ENCODE measurements at regions not wholly inside any gene's neighbourhood (a gene's known extent, or its start where the extent isn't known, plus 50 kb on each side); places are given as distances from the start of the nearest gene placed in this dataset.
"Not testable (repeated sequence)": the region's sequence is repeated elsewhere in the genome, so short reads cannot be mapped to it uniquely, and the experiment has no call there.

GRCh38 chr14:71165121-71166031 is 258.1 kb downstream of the PCNX1 start:
- no peak for TF ChIP-seq CTCF (IDR thresholded peaks at IDR 0.05)
- no peaks in the 10 kb centered on the region for H3K36me3 Mint-ChIP-seq
- WGBS (ENCODE audit: insufficient coverage) = 78% methylated on average over 12 of the region's 15 CpGs

DNA sequence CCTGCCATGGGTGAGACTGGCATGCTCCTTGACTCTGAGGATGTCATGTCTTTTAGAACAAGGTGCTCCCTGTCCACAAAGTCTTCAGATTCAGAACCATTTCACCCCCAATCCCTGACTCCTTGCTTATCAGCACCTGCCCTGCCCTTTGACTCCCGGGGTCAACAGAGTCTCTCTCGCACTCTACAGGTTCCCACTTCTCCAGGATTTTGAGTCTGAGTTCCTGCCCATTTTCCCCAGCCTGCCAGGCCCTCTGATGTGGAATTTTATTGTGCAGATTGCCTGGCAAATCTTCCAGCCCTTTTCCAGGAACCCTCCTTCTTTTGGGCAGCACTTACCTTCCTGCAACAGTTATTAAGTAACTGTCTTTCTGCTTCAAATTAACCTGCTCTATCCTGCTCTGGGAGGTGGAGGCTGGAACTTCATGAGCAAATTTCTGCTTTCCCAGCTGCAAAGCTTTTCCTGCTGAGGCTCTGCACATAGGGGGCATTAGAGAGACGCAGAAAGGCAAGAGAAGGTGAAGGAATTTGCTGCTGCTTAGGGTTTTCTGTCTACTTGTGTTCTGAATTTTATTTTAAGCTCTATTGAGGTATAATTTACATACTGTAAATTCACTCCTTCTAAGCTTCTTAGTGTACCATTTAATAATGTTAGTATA is 259.1 kb downstream of the PCNX1 start:
- DNase-seq = peak in 1 of 2 donors; percentile 33

More at GRCh38 chr14:71165121-71166031, 258.1 kb downstream of the PCNX1 start:
- Mint-ChIP-seq H3K27me3 (ENCODE audit: low read depth in 2 of 2) (peaks cover 0 to 9% of the 10 kb centered on the region in 2 donors), H3K9me3 (no peaks in the 10 kb centered on the region), H3K4me3 (no peak overlapping the region), H3K4me1 (peaks cover 15 to 23% of the 10 kb centered on the region in 2 donors), H3K27ac (no peak overlapping the region)
- no peak for ATAC-seq
- H3K27me3 ChIP-seq (ENCODE audit: control insufficient read depth, insufficient read depth, low read length) = no peaks in the 10 kb centered on the region
- H3K9me3 ChIP-seq (ENCODE audit: control insufficient read depth, insufficient read depth, low read length) = no peaks in the 10 kb centered on the region
- intact Hi-C loops (cut with micrococcal nuclease) = no loop called here
- no peaks in the 10 kb centered on the region for H3K36me3 ChIP-seq (ENCODE audit: control insufficient read depth, insufficient read depth, low read length)
- H3K27ac ChIP-seq (ENCODE audit: low read length) = no peak overlapping the region
- DNase-seq = no peak
- H3K4me3 ChIP-seq (ENCODE audit: low read length) = no peak overlapping the region
- H3K4me1 ChIP-seq (ENCODE audit: control insufficient read depth, insufficient read depth, low read length) = peaks cover 14% of the 10 kb centered on the region

DNA sequence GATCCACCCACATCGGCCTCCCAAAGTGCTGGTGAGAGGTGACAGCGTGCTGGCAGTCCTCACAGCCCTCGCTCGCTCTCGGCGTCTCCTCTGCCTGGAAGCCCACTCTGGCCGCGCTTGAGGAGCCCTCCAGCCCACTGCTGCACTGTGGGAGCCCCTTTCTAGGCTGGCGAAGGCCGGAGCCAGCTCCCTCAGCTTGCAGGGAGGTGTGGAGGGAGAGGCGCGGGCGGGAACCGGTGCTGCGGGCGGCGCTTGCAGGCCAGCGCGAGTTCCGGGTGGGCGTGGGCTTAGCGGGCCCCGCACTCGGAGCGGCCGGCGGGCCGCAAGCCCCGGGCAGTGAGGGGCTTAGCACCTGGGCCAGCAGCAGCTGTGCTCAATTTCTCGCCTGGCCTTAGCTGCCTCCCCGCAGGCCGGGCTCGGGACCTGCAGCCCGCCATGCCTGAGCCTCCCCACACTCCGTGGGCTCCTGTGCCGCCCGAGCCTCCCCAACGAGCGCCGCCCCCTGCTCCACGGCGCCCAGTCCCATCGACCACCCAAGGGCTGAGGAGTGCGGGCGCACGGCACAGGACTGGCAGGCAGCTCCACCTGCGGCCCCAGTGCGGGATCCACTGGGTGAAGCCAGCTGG is 260.2 kb downstream of the PCNX1 start:
- H3K27ac Mint-ChIP-seq; H3K9me3 Mint-ChIP-seq; H3K36me3 ChIP-seq (ENCODE audit: control insufficient read depth, insufficient read depth, low read length); H3K27ac ChIP-seq (ENCODE audit: low read length); H3K36me3 Mint-ChIP-seq; H3K4me3 Mint-ChIP-seq; H3K27me3 ChIP-seq (ENCODE audit: control insufficient read depth, insufficient read depth, low read length); DNase-seq; H3K27me3 Mint-ChIP-seq (ENCODE audit: low read depth in 2 of 2); H3K9me3 ChIP-seq (ENCODE audit: control insufficient read depth, insufficient read depth, low read length); intact Hi-C loops (cut with micrococcal nuclease); ATAC-seq; H3K4me3 ChIP-seq (ENCODE audit: low read length): not testable (repeated sequence)
- H3K4me1 ChIP-seq (ENCODE audit: control insufficient read depth, insufficient read depth, low read length) = peaks cover 14% of the 10 kb centered on the region
- 94% methylated on average over 44 of the region's 48 CpGs for WGBS (ENCODE audit: insufficient coverage)
- H3K4me1 Mint-ChIP-seq = peaks cover 15 to 23% of the 10 kb centered on the region in 2 donors

More for the DNA sequence above, 259.1 kb downstream of the PCNX1 start:
- ATAC-seq = peak in 1 of 3 donors; percentile 7
- Histone ChIP-seq H3K4me3 (ENCODE audit: low read length) (no peak overlapping the region), H3K36me3 (ENCODE audit: control insufficient read depth, insufficient read depth, low read length) (no peaks in the 10 kb centered on the region), H3K4me1 (ENCODE audit: control insufficient read depth, insufficient read depth, low read length) (peaks cover 14% of the 10 kb centered on the region), H3K9me3 (ENCODE audit: control insufficient read depth, insufficient read depth, low read length) (no peaks in the 10 kb centered on the region), H3K27me3 (ENCODE audit: control insufficient read depth, insufficient read depth, low read length) (no peaks in the 10 kb centered on the region), H3K27ac (ENCODE audit: low read length) (no peak overlapping the region)
- TF ChIP-seq CTCF (IDR thresholded peaks at IDR 0.05) = no peak
- H3K36me3 Mint-ChIP-seq = no peaks in the 10 kb centered on the region
- peaks cover 15 to 23% of the 10 kb centered on the region in 2 donors for H3K4me1 Mint-ChIP-seq
- H3K27ac Mint-ChIP-seq = no peak overlapping the region
- H3K27me3 Mint-ChIP-seq (ENCODE audit: low read depth in 2 of 2) = peaks cover 5 to 7% of the 10 kb centered on the region in 2 donors
- intact Hi-C loops (cut with micrococcal nuclease) = no loop called here
- WGBS (ENCODE audit: insufficient coverage) = 93% methylated on average over 2 of the region's 3 CpGs
- no peaks in the 10 kb centered on the region for H3K9me3 Mint-ChIP-seq
- no peak overlapping the region for H3K4me3 Mint-ChIP-seq

- 0% methylated on average over 14 of the region's 14 CpGs for WGBS (ENCODE audit: insufficient coverage)
- H3K4me3 ChIP-seq (ENCODE audit: low read length) = peak overlapping the region; percentile 23
- H3K36me3 Mint-ChIP-seq; intact Hi-C loops (cut with micrococcal nuclease); H3K36me3 ChIP-seq (ENCODE audit: control insufficient read depth, insufficient read depth, low read length); H3K27me3 Mint-ChIP-seq (ENCODE audit: low read depth in 2 of 2); H3K27ac ChIP-seq (ENCODE audit: low read length); H3K27me3 ChIP-seq (ENCODE audit: control insufficient read depth, insufficient read depth, low read length); H3K9me3 ChIP-seq (ENCODE audit: control insufficient read depth, insufficient read depth, low read length); H3K9me3 Mint-ChIP-seq: not testable (repeated sequence)
- Mint-ChIP-seq H3K4me3 (peak overlapping the region; percentile 86), H3K27ac (peak overlapping the region in 1 of 2 donors; percentile 69), H3K4me1 (peaks cover 15 to 23% of the 10 kb centered on the region in 2 donors)
- DNase-seq (peak in 1 of 2 donors; percentile 28), ATAC-seq (peak in 1 of 3 donors; percentile 57)
- H3K4me1 ChIP-seq (ENCODE audit: control insufficient read depth, insufficient read depth, low read length) = peaks cover 14% of the 10 kb centered on the region
Observed at GRCh38 chr14:71168161-71168560, 260.9 kb downstream of the PCNX1 start.
